ENCODE measurements at regions not wholly inside any gene's neighbourhood (a gene's known extent, or its start where the extent isn't known, plus 50 kb on each side); places are given as distances from the start of the nearest gene placed in this dataset.

- no peak for TF ChIP-seq ZNF274 (IDR thresholded peaks at IDR 0.05; ENCODE audit: low read depth, low read length)
- no peak for TF ChIP-seq YY1 (IDR thresholded peaks at IDR 0.05; ENCODE audit: insufficient read depth, insufficient read length)
- TF ChIP-seq SUZ12 (IDR thresholded peaks at IDR 0.05; ENCODE audit: extremely low read depth, insufficient read depth, insufficient read length): no peak
These were observed 180.7 kb upstream of the TENM3 start for GRCh38 chr4:182062458-182062857.

Data from NT2/D1 (cell line).